ENCODE measurements at regions not wholly inside any gene's neighbourhood (a gene's known extent, or its start where the extent isn't known, plus 50 kb on each side); places are given as distances from the start of the nearest gene placed in this dataset.

- no peak overlapping the region for H3K27ac ChIP-seq
- peaks cover 2% of the 10 kb centered on the region; the same call in 1 of the 3 replicates for H3K9me3 ChIP-seq
- H3K4me3 ChIP-seq: no peak overlapping the region
- WGBS (ENCODE audit: missing lambda C conversion rate): 66% methylated on average over 2 of the region's 2 CpGs
- TF ChIP-seq SMC3 (IDR thresholded peaks at IDR 0.05) (no peak), RCOR1 (IDR thresholded peaks at IDR 0.05; ENCODE audit: low read depth, low read length) (no peak), HMGXB4 (CRISPR knock-in tag; IDR thresholded peaks at IDR 0.05; ENCODE audit: borderline replicate concordance) (no peak), BCL3 (IDR thresholded peaks at IDR 0.05) (no peak), TFCP2L1 (CRISPR knock-in tag; IDR thresholded peaks at IDR 0.05) (no peak), HDAC2 (IDR thresholded peaks at IDR 0.05) (no peak), EHF (CRISPR knock-in tag; IDR thresholded peaks at IDR 0.05) (no peak), CTCF (IDR thresholded peaks at IDR 0.05) (no peak)
- CTCF ChIA-PET: no interaction called here
- H3K4me1 ChIP-seq: no peaks in the 10 kb centered on the region
- ATAC-seq (no peak), DNase-seq (ENCODE audit: low read depth in 1 of 2, low spot score in 1 of 2) (no peak), FAIRE-seq (no peak)
- H3K4me2 ChIP-seq: no peak overlapping the region
- POLR2A ChIA-PET: no interaction called here
Observed at GRCh38 chr6:121934451-121934850, 465.0 kb upstream of the HSF2 start.

GRCh38 chr6:121940728-121941127 is 458.7 kb upstream of the HSF2 start:
- Histone ChIP-seq H3K4me3 (no peak overlapping the region), H3K9me3 (peaks cover 3% of the 10 kb centered on the region; the same call in 1 of the 3 replicates), H3K27ac (no peak overlapping the region), H3K4me1 (no peaks in the 10 kb centered on the region), H3K4me2 (no peak overlapping the region)
- DNase-seq (ENCODE audit: low read depth in 1 of 2, low spot score in 1 of 2) (no peak), FAIRE-seq (no peak), ATAC-seq (no peak)
- WGBS (ENCODE audit: missing lambda C conversion rate): 41% methylated on average over 2 of the region's 2 CpGs
- POLR2A ChIA-PET: no interaction called here
- CTCF ChIA-PET: no interaction called here
- TF ChIP-seq MAFK (IDR thresholded peaks at IDR 0.05; ENCODE audit: partially characterized antibody) (no peak), EP300 (IDR thresholded peaks at IDR 0.05) (no peak), REST (IDR thresholded peaks at IDR 0.05) (no peak), CEBPB (IDR thresholded peaks at IDR 0.05) (0 out of 4 replicates have a peak, but pooled peaks of 1 of the 2 experiments have one; percentile 14)

GRCh38 chr6:121944354-121944753 is 455.1 kb upstream of the HSF2 start:
- no peak overlapping the region for H3K4me3 ChIP-seq
- FAIRE-seq (no peak), DNase-seq (ENCODE audit: low read depth in 1 of 2, low spot score in 1 of 2) (no peak), ATAC-seq (no peak)
- H3K27ac ChIP-seq: no peak overlapping the region
- TF ChIP-seq RFX5 (IDR thresholded peaks at IDR 0.05) (no peak), REST (IDR thresholded peaks at IDR 0.05) (no peak), ESRRA (IDR thresholded peaks at IDR 0.05; ENCODE audit: borderline replicate concordance, low read length) (no peak), PHF8 (IDR thresholded peaks at IDR 0.05; ENCODE audit: borderline replicate concordance, low read depth) (no peak), RAD21 (conservative IDR thresholded peaks at IDR 0.05 in 1 of 2, IDR thresholded peaks at IDR 0.05 in 1 of 2) (no peak), TP53 (CRISPR knock-in tag; IDR thresholded peaks at IDR 0.05) (no peak)
- WGBS (ENCODE audit: missing lambda C conversion rate): 4% methylated on average over 1 of the region's 1 CpG
- ChIA-PET CTCF (no interaction called here), POLR2A (no interaction called here)
- no peak overlapping the region for H3K4me2 ChIP-seq
- peaks cover 2% of the 10 kb centered on the region; the same call in 1 of the 3 replicates for H3K9me3 ChIP-seq
- H3K4me1 ChIP-seq: no peaks in the 10 kb centered on the region

All from A549 (cell line).